NOMO-1 treated with DMSO at 0.1 percent for 48 hours (cell line): ENCODE measurements at regions not wholly inside any gene's neighbourhood (a gene's known extent, or its start where the extent isn't known, plus 50 kb on each side); places are given as distances from the start of the nearest gene placed in this dataset.

Experiments
- DNase-seq: peaks from one replicate; lab custom pipeline; 2025; ENCODE audit not compliant: unreplicated experiment; lab: John Stamatoyannopoulos, UW

DNA sequence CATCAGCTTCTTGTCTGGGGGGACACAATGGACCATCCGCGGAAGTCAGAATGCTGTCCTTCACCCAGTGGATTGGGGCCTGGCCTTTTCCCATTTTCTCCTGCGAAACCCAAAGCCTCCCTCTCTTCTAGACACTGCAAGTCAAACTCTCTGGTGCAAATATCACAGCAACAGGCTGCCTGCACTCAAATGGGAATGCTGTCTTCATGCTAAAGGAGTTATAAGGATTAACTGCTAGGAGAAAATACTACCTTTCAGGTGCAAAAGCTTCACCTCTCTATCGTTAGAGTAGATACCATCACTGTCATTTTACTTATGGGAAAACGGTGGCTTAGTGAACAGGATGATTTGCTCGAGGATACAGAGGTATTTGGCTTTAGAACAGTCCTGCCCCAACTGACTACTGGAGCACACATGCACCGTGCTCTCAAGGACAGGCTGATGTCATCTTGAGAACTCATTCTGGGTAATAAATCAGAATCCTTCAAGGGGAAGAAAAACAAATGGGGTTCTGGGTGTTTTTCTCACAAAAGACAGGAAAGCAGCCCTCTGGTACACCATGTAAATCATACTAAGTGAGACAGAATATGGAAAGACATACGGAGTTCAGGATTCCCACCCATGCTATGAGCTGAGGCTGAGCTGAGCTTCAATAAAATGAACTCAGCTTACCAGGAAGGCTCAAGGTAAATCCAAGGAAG, 100.9 kb downstream of the SAMD9 start:
- DNase-seq = peak; percentile 24

DNA sequence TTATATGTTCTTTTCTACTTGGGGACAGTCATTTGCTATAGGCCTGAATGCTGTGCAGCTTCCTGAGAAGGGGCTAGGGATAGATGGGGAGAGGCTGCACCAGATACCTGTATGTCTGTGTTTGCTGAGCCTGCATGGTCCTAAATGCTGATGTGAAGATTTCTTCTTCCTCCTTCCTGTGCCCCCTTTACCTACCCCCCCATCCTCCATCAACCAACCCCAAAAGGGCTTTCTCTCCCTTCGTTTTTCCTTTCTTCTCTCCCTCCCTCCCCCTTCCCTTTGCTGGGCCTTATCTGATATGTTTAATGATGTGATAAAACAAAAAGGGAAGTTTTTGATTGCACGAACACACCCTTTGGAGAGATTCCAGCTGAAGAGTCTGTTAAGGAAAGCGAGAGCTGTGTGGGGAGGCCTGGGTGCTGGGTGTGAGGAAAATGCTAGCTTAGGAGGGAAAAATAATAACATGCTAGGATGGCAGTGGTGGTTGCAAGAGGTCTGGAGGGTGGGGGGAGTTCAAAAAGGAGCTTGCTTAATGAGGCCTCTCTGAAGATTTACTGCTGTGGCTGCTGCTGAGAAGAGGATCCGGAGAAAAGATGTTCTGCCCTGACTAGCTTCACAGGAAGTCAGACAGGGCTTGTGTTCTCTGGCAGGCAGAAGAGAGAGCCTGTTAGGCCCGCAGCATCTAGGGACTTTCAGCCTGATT, 101.8 kb downstream of the SAMD9 start:
- peak; percentile 98 for DNase-seq

DNA sequence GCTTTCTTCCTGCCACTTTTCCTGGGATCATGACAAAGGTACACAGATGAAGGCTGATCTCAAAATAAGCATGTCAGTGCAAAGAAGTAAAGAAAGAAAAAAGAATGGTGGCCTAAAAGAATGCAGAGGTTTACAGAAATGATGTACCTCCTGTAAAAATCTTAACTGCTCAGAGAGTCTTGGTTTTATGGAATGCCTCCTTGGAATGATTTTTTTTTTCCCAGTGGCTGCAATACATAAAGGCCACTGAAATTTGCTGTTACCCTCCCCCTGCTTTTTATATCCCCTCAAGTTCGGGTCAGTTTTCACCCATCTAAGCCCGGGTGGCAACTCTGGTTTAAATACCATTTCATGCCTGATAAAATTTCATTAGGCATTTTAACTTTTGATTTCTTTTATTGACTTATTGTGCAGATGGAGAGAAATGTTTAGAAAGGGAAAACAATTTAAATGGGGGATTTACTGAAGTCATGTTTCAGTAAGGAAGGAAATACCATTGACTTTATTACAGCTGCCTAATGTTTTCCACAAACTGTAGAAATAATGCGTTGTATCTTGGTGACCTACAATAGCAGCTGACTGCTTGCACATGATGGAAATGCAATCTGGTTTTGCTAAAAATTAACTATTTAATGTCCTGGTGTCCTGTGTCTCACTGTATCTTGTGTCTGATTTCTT, 102.5 kb downstream of the SAMD9 start:
- DNase-seq = no peak

- peak; percentile 33 for DNase-seq
Measured at GRCh38 chr7:93014410-93014809, 103.4 kb downstream of the SAMD9 start.

DNA sequence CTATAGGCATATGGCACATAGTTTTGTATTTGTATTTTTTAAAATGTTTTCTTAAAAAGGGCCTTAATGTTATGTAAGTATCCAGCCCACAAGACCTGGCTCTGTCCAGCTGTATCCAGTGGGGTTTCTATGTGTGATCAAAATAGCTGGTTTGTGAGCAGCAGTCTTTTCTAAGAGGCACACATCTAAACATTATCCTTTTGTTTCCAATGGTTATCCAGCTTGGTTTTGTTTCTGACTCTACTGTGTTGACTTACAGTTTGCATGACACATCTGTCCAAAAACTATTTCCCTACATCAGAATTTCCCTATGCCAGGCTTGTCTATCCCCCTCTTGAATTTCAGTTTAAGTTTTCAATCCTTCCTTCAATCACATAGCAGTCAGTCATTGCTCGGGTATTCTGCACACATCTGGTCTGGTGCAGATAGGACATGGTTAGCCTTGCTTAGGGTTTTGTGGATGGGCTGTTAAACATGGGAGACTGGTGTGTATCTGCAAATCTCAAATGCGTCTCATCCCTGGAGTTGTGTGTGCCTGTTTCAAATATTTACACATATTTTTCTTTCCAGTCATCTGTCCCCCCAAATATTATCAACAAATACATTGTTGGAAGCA, 104.2 kb downstream of the SAMD9 start:
- no peak for DNase-seq

GRCh38 chr7:93011351-93012294, 106.2 kb downstream of the SAMD9 start:
- DNase-seq = no peak

- DNase-seq = no peak
Measured at GRCh38 chr7:93008833-93009232, 108.9 kb downstream of the SAMD9 start.

- DNase-seq = no peak
Measured at GRCh38 chr7:93006480-93007095, 111.2 kb downstream of the SAMD9 start.

- no peak for DNase-seq
Measured at GRCh38 chr7:93004906-93005305, 112.9 kb downstream of the SAMD9 start.

DNA sequence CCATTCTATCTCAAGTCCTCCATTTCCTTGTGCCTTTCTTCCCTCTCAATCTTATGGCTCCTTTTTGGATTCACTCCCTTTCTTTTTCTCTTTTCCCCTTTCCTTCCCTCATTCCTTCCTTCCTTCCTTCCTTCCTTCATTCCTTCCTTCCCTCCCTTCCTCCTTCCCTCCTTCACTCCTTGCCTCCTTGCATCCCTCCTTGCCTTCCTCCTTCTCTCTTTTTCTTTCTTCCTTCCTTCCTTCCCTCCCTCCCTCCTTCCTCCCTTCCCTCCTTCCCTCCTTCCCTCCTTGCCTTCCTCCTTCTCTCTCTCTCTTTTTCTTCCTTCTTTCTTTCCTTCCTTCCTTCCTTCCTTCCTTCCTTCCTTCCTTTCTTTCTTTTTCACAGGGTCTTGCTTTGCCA, 120.1 kb downstream of the SAMD9 start:
- DNase-seq = no peak

GRCh38 chr7:92997152-92997551, 120.6 kb downstream of the SAMD9 start:
- DNase-seq = no peak

- DNase-seq = peak; percentile 71
Measured at GRCh38 chr7:92994901-92995300, 122.9 kb downstream of the SAMD9 start.

DNA sequence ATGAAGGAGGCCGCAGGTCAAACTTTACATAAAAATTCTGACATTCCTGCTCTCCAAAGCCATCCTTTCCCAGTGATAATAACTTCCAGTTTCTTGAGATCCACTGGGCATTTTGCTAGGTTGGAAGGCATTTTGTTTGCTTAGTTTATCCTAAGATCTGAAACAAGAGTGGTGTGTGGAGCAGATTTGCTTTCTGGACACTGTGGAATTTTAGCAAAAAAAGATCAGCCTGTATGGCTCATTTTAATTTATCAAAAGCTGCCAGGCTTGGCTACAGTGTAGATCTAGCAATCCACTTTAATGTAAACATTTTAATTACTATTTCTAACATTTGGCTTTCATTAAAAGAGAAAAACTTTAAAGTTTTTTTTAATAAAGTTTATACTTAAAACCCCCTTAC, 124.8 kb downstream of the SAMD9 start:
- no peak for DNase-seq

- DNase-seq = no peak
Measured at GRCh38 chr7:92992483-92992882, 125.3 kb downstream of the SAMD9 start.

- no peak for DNase-seq
Measured at GRCh38 chr7:92991190-92991589, 126.6 kb downstream of the SAMD9 start.

DNA sequence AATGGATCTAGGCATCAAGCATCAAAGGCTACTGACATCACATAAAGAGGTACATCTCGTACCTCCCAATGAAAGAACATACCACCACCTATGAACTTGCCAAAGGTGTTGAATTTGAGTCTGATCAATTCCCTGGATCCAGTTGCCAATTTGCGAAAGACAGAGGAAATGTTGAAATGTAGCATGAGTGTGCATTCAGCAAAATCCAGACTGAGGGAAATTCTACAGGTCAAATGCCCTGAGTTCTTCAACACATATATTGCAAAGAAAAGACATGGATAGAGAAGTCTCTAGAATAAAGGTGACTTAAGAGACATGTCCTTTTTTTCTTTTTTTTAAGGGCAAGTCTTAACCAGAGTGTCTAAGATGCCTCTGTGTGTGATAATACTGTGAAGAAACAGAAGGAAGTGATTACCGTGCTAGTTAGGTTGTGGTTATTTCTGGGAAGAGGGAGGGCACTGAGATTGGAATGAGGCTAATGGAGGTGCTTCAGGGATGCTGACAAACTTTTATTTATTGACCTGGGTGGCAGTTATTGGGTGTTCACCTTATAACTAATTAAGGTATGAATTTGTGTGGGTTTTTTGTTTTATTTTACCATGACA, 128.7 kb downstream of the SAMD9 start:
- DNase-seq = peak; percentile 63

- no peak for DNase-seq
Measured at GRCh38 chr7:92988051-92988450, 129.7 kb downstream of the SAMD9 start.

DNA sequence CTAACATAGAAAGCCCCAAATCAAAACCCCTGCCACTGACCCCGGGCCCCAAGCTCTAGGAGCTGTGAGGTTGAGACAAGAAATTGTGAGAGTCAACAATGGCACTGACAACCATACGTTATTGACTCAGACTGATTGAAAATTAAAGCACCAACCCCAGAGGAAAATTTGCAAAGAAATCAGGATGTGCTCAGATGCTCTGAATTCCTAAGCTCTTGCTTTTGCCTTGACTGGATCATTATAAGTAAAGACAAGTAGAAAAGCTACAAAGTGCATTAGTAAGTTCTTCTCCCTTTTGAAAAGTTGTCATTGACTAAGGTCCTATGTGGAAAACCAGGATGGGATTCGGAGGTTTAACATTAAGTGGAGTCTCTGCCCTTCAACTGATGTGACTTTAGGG, 130.2 kb downstream of the SAMD9 start:
- no peak for DNase-seq

DNA sequence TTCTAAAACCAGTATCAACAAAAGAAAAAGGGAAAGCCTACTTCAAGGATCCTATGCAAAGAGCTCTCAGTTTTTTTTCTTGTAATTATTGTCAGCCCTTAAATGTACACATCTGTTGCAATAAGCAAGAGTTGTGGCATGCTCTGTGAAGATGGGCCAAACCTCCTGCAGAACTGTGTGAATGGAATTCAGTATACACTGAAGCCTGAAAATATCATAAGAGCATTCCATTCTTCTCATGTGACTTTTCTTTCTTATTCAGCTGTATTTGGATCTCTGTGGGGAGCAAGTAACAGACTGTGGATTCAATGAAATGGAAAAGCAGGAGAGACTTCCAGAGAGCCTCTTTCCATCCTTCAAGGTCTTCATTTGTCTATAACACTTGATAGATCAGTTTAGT, 130.7 kb downstream of the SAMD9 start:
- DNase-seq = no peak

- no peak for DNase-seq
Measured at GRCh38 chr7:92982928-92983327, 134.9 kb downstream of the SAMD9 start.
